Stimulated activated CD4-positive, alpha-beta T cell treated with anti-CD3 and anti-CD28 coated beads, Interleukin-1b, Interleukin-23, amount 100 ng/mL, for 48 hours (primary cell): ENCODE measurements at regions not wholly inside any gene's neighbourhood (a gene's known extent, or its start where the extent isn't known, plus 50 kb on each side); places are given as distances from the start of the nearest gene placed in this dataset.
"Not testable (repeated sequence)": the region's sequence is repeated elsewhere in the genome, so short reads cannot be mapped to it uniquely, and the experiment has no call there.

Experiments used
- DNase-seq: peaks from one replicate; pipeline ENCODE4 v3.0.0-alpha.2; 2020

DNA sequence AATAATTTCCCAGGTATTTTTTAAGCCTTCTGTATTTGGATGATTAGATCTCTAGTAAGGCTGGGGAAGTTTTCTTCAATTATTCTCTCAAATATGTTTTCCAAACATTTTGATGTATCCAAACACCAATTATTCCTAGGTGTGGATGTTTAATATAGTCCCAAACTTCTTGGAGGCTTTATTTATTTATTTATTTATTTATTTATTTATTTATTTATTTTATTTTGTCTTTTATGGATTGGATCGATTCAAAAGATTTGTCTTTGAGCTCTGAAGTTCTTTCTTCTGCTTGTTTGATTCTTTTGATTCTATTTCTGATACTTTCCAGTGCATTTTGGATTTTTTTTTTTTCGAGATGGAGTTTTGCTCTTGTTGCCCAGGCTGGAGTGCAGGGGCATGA, 2267.9 kb upstream of the RAG2 start:
- no peak for DNase-seq

DNA sequence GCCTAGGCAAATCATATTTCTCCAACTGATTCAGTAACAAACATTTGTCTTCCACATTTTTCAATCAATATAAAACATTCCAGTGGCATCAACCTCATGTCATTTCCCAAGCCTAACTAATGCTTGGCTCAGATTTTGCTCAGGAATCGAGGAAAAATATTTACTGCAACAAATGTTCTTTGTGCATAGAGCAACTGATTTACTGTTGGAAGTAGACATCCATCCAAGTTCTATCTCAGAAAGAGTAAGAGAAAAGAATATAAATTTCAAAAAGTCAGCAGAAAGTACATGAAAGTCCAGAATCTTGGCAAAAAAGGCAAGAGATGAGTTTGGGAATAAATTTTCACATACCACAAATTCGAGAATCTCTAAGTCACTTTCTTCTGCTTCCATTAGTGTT, 2245.0 kb upstream of the RAG2 start:
- DNase-seq, result no peak

DNA sequence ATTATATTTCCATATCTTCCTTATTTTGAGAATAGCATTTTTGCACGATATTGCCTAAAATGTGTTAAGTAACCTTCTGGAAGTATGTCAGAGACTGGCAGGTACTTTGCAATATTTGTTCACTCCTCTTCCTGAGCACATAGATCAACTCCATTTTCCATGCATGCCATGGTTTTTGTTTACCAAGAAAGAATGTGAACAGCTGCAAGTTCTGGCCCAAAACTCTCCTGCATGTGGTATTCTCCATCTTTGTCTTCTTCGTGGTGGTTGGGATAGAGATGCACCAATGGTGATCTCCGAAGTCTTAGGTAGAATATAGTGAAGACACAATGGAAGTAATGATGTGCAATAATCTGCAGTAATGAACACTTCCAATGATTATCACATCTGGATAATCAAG, 2241.0 kb upstream of the RAG2 start:
- DNase-seq, result no peak

DNA sequence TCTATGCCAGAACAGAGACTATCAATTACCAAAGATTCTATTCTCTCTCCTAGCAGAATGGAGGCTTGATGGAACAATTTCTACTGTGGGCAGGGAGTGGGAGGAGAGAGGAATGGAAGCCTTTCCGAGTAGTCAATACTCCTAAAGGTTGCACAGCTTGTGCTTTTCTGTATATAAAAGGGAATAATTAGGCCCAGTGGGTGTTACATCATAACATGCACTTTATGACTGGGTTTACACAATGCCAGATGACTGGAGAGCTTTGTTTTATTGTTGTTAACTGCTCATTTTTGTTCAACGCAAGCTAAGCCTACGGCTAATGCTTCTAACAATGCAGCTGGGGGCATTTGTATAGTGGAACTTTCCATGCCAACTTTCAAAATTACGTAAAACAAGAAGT, 2237.9 kb upstream of the RAG2 start:
- no peak for DNase-seq

DNA sequence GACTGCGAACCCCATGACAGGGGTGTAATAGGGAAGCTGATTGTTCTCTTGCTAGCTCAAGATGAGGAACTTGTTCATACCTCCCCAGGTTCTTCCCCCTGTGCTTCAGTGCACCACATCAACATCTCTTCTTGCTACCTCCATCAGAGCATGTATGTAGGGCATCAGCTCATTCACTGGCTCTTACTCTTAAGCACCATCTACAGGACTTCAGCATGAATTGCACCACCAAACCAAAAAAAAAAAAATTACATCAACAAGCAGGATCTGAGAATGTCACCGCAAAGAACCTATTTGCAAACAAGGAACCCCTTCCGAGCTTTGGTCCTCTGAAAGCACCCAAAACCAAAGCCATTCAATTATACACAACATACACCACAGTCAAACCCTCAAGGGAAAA, 2226.5 kb upstream of the RAG2 start:
- DNase-seq, result no peak

DNA sequence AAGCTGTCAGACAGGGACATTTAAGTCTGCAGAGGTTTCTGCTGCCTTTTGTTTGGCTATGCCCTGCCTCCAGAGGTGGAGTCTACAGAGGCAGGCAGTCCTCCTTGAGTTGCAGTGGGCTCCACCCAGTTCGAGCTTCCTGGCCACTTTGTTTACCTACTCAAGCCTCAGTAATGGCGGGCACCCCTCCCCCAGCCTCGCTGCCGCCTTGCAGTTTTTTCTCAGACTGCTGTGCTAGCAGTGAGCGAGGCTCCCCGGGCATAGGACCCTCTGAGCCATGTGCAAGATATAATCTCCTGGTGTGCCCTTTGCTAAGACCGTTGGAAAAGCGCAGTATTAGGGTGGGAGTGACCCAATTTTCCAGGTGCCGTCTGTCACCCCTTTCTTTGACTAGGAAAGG, 2223.8 kb upstream of the RAG2 start:
- not testable (repeated sequence) for DNase-seq

DNA sequence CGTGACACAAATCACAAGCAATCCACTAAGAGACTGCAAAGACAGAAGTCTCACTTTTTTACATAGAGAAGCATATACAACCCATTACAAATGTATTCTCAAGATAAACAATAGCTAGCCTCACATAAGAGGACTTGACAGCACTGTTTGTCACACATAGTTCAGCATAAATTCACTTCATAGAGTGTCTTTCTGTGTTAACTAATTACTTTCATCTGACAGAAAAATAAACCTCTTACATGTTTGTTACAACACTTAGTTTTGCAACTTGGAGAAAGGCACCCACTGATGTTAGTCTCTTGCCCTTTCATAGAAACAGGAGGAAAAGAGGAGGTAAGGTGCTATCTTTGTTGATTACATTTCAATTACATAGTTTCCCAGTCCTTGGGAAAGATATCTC, 2221.9 kb upstream of the RAG2 start:
- DNase-seq, result no peak

DNA sequence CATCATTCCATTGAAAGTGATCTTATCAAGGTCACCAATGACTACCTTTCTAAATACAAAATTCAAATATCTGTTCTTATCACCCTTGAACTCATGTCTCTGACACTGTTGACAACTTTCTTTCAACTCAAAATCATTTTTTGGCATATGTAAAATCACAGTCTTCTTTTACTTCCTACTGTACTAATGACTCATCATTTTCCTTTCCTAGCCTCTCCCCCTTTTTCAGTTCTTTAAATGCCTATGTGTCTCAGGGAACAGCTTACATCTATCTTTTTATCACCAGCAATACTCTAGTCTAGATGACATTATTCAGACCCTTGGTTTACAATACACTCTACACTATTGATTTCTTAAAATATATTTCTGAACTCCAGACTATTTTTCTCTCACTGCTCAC, 2220.7 kb upstream of the RAG2 start:
- no peak for DNase-seq

DNA sequence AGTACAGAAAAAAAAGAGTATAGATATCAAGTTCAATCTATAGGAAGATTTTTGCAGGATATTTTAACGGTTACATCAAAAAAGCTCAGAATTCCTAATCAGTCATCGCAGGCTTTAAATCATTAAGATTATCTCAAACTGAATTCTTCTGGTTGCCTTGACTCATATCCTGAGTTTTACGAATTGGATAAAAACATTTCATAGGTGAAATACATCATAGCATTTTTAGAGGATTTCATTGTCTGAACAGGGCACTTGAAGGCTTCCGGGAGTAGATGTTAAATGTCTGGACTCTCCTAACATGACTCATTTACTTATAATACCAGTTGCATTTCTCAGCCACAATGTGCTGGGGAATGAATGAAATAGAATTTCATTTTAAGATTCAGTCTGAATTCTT, 2216.6 kb upstream of the RAG2 start:
- no peak for DNase-seq

DNA sequence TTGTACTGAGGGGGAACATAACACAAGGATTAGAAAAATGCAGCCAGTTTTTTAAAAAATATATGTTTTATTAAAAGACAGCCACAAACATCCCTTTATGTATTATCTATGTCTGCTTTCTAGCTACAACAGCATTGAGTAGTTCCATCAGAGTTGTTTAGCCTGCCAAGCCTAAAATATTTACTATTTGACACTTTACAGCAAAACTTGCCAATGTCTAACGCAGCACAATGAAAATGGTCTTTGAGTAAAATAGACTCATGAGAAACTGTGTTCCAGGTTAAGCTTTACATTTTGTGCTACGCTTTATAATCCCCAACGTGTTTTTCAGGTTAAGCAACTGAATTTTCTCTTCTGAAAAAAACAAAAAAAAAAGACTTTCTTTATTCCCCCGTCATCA, 2211.5 kb upstream of the RAG2 start:
- no peak for DNase-seq

DNA sequence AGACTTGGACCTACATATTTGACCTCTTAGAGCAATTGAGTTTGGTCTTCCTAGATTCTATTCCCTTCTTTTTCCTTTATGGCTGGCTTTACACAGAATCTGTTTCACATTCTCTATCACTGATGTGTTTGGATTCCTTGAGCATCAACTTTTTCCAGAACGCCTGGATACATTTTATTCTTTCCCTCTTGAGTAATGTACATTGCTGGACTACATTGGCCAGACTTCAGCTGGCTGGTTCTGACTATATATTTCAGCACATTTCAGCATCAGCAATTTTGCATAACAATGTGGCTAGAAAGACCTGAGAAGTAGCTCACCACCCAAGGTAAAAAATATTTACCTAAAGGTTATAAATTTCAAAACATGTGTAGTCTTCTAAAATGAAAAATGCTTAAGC, 2198.2 kb upstream of the RAG2 start:
- DNase-seq, result no peak

DNA sequence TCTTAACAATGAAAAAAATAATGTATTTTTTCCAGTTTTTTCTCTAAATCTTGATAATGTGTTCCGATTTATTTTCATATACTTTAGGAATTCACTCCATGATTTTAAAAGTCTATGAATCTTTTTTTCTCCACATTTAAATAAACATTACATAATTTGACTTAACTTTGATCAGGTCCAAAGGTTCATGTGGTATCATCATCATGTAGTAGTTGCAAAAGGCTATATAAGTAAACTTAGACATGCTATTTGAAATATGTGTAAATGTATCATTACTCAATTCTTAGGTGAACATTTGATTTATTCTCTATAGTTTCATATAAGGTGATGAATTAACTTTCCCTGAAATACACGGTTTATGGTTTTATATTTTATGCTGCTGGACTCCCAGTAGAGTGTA, 2197.0 kb upstream of the RAG2 start:
- DNase-seq, result no peak

DNA sequence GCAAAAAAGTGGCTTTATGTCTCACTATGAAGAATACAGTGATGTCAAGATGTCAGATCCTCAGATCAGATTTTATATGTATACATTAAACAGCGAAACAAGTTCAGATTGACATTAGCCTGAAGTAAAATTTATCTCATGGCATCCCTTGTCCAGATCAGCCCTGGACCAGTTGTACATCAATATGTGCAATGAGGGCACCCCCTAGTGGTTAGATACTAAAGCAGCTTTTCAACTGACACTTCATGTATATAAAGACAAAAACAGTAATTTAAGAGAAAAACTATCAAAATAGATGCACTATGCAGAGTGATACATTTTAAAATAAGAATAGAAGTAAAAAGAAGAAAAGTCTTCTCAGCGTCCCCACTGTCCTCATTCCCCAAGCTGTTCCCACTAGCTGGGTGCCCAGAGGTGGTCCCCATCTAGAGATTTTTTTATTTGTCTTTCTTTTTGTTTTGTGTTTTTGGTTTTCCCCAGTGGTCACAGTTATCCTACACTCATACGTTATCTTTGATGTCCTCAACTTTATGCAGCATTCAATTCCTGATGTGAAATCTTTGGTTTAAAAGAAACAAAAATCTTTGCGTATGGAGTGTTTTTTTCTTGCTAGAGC, 2193.4 kb upstream of the RAG2 start:
- DNase-seq, result no peak

DNA sequence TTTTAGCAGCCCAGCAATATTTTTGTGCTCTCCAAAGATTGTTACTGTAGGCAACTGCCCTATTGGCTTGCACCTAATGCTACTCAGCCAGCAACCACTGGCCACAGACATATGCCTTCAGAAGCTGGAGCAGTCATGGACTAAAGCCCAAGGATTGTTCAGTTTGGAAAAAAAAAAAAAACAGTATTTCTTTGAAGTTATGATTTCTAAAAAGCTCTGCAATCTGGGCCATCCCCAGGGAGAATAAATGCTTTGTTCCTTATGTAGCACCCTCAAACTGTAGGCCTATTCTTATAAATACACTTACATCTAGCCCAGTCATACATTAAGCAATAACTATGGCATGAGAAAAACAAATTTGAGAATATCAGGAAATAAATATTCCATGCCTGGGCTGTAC, 2190.5 kb upstream of the RAG2 start:
- DNase-seq, result no peak

DNA sequence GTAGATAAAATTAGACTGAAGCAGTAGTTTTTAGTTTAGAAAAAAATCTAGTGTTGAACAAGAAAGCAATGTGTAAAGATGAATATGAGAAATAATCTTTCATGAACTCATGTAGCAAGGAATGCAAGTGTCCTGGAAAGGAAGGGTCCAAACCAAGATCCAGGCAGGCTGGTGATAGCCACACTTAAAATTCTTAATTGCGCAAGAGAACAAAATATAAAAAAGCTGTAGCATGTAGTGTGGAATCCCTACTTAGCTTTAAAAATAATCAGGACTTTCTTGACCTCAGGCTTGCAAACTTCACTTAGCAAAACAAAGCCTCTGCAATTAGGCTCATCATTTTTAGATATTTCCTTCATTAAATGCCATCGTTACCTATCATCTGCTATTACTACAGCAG, 2186.1 kb upstream of the RAG2 start:
- DNase-seq, result no peak

DNA sequence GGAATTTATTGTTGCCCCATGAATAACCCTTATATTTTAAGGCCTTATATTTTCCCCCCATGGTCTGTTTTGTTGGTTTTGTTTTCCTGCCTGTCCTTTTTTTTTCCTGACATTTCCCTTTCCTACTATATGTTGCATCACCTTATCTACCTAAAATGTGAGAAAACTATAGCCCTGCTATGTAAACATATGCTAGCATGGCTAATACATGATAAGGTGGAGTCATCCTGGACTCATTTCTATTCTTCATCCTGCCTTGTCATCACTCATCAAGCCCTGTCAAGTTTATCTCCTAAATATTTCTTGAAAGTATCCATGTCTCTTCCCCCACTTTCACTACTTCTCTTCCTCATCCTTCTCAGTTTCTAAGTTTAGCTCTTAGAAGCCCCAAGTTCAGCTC, 2168.8 kb upstream of the RAG2 start:
- DNase-seq, result no peak

DNA sequence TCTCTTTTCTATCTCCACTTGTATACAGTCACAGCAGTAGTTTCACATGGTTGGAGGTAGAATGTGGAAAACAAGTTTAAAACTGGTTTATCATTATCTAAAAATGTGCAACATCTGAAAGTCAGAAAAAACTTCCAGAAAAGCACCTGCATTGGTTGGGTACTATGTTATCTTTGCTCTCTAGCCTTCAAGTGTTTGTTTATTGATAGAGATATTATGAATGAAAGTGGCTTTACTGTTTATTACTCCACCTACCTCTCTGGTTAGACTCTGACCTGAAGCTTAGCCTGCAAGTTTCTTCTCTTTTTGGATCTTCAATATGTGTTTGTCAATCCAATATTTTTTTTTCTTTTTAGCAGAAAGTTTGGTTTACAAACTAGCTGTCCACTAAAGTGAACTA, 2161.4 kb upstream of the RAG2 start:
- no peak for DNase-seq

DNA sequence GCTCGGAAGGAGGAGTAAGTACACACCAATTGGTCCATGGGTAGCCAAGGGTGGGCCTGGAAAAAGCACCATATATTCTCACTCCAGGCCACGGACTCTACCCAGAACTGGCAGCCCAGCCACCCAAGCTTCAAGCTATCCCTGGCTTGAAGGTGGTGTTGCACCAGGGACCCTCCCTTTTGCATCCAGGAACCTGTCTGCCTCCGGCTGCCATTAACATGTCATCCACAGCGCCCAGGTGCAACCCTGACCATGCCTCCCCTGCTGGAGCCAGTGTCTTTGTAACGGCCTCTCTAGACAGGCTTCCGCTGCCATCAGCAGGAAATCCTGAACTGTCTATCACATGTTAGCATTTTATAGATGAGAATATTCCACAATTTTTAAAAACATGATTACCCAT, 2158.5 kb upstream of the RAG2 start:
- no peak for DNase-seq

DNA sequence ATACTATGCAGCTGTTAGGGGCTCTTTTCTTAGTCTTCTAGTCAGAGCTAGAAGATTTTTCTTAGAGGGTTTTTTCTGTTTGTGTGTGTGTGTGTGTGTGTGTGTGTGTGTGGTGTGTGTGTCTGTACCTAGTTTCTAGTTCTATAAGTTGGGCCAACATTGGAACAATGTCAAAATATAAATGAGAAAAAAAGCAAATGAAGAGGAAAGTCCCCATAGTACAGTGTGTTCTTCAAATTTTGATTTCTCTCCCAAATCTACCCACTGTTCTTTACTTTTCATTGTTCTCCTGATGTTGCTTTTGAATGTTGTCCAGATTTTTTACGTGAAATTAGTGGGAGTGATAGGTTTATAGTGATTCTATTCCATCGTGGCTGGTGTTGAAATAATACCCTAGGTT, 2153.4 kb upstream of the RAG2 start:
- no peak for DNase-seq

DNA sequence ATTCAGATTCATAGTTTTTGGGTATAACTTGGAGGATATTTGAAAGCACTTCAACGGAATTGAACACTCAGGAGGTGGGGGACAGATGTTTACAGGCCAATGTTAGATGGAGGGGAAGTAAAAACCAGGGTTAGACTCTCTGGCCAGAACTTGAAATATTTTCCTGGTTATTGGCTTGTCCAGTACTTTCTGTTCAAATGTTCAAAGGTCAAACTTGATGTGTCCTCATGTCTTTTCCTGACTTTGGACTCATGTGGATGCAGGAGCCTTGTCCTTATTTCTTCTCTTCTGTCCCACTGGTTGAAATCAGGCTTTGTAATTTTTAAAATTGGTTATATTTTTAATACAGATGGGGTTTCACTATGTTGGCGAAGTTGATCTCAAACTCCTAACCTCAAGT, 2148.5 kb upstream of the RAG2 start:
- DNase-seq, result not testable (repeated sequence)

DNA sequence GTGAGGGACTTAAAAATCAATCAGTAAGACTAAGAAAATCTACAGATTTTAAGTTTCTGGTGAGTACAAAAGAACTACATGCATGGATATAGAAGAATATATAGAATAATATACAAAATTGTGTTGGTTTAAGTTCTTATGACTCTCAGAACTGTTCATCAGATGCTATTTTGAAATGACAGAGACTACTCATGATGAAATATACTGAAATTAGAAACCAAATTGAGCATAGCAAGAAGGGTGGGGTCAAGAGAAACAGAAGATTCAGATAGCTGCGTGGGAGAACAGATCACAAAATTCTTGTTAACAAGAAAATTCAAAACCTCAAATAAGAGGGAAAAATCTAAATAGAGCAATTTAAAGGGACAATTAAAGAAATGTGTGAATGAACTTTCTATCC, 2125.3 kb upstream of the RAG2 start:
- no peak for DNase-seq

DNA sequence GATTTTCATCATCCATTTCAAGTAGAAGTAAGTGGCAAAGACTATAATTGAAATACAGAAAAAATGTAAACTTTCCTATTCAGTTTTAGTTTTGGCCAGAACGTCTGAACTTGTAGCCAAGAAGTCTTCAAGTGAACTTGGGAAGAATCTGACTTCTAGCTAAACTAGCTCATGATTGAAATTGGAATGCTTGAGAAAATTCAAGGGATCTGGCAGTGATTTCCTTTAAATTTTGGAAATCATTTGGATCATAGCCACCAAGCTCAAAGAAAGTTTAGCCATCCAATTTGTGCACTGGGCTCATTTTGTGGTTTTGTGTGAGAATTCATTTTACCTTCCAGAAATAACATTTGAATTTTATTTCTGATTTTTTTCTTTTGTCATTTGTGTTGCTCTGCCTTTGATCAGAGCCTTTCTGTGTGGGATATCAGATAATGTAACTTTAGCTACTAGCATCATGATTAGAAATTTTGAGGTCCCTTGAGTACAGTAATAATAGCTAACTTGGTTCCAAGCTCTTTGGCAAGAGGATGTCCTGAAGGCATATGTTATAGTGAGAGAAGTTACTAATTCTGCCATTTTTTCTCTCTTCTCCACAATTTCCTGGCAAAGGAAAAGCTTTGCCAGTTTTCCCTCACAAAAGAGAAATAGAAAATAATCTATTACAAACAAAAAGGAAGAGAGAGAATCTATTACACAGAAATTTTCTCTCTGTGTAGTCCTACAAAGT, 2123.7 kb upstream of the RAG2 start:
- no peak for DNase-seq

DNA sequence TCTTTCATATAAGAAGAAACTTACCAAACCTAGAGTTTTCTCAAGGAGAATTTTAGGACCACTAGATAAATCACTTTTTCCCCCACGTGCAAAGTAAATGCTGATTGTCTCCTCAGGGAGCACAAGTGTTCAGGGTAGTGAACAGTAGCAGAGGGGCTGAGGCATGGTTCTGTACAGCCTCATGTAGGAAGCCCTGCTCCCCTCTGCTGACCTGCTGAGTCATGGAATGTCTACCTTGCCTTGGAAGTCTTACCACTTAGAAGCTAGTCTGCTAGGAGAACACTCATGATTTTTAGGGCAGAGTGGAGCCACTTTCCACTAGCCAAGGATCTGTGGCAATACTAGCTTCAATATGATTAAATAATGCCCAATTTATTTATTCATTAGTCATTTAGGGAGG, 2120.6 kb upstream of the RAG2 start:
- DNase-seq, result no peak

DNA sequence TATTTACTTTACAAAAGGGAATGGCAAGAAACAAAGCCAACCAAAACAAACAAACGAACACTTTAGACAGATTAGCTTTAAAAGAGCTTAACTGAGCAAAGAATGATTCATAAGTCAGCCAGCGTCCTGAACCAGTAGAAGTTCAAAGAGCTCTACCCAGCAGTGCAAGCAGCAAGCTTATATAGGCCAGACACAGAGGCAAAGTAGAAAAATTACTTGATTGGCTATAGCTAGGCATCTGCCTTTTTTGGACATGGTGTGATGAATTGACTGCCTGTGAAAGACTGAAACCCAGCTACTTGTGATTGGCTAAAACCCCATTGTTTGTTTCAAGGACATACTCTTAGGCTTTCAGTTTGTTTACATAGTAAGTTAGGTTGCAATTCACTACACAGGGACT, 2120.0 kb upstream of the RAG2 start:
- DNase-seq, result no peak

DNA sequence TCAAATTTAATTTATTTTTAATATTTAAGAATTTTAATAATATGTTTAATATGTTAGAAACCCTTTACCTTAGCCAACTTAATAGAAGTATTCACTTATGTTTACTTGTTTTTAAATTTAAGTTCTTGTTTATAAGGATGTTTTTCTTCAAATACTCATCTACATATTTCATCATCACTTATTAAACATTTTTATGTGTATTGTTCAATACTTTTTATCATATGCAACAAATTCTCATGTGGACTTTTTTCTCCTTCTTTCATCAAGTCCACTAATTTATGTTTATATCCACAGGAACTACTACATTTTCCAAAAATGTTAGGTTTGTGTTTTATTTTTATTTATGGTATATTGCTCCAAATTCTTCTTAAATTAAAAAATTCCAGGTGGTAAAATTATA, 2113.1 kb upstream of the RAG2 start:
- no peak for DNase-seq
